Neural cell (in vitro differentiated cells): ENCODE measurements at regions not wholly inside any gene's neighbourhood (a gene's known extent, or its start where the extent isn't known, plus 50 kb on each side); places are given as distances from the start of the nearest gene placed in this dataset.

ENCODE experiments used
- H2AFZ ChIP-seq: fragments of 200-600, 300-800 bp; sonication (generic), shearing (Covaris generic); 2 replicates; pipeline ENCODE4 v1.6.0; 2014; ENCODE audit warnings: low read depth, mild to moderate bottlenecking, antibody characterized with exemption, low read length, moderate library complexity
- H3F3A ChIP-seq: fragments of 200-600 bp; shearing (Covaris generic); 2 replicates; pipeline ENCODE4 v1.6.1; 2016; ENCODE audit warnings: mild to moderate bottlenecking, moderate library complexity, mixed read lengths, antibody characterized with exemption, low read length; ENCODE audit not compliant: insufficient read depth, poor library complexity, severe bottlenecking
- H3K27ac ChIP-seq: fragments of 200-600, 300-800 bp; sonication (generic), shearing (Covaris generic); 2 replicates; pipeline ENCODE4 v1.5.1; 2014; ENCODE audit warnings: mild to moderate bottlenecking, low read length, moderate library complexity
- H3K27me3 ChIP-seq: fragments of 300-800, 200-600 bp; sonication (generic), shearing (Covaris generic); 2 replicates; pipeline ENCODE4 v1.6.0; 2014; ENCODE audit warnings: mild to moderate bottlenecking, low read depth, low read length, moderate library complexity; ENCODE audit not compliant: insufficient read depth
- H3K36me3 ChIP-seq: fragments of 300-800, 200-600 bp; sonication (generic), shearing (Covaris generic); 2 replicates; pipeline ENCODE4 v1.5.1; 2014; ENCODE audit warnings: mild to moderate bottlenecking, antibody characterized with exemption, low read length, moderate library complexity; ENCODE audit not compliant: insufficient read depth
- H3K4me2 ChIP-seq: fragments of 300-800, 200-600 bp; sonication (generic), shearing (Covaris generic); 2 replicates; pipeline ENCODE4 v1.6.0; 2014; ENCODE audit warnings: mild to moderate bottlenecking, low read length
- H3K4me3 ChIP-seq: fragments of 300-800, 200-600 bp; sonication (generic), shearing (Covaris generic); 2 replicates; pipeline ENCODE4 v1.5.1; 2014; ENCODE audit warnings: mild to moderate bottlenecking, low read length, moderate library complexity
- H3K79me2 ChIP-seq: fragments of 200-600 bp; shearing (Covaris generic); replicated peaks from 2 replicates; pipeline ENCODE4 v1.6.0; 2014; ENCODE audit warnings: mild to moderate bottlenecking, low read length, moderate library complexity; ENCODE audit not compliant: insufficient read depth
- H3K9ac ChIP-seq: fragments of 300-800, 200-600 bp; sonication (generic), shearing (Covaris generic); 2 replicates; pipeline ENCODE4 v1.6.1; 2016; ENCODE audit warnings: mild to moderate bottlenecking, low read length, mixed read lengths
- H3K9me2 ChIP-seq: fragments of 200-600 bp; shearing (Covaris generic); 2 replicates; pipeline ENCODE4 v1.6.1; 2016; ENCODE audit warnings: mild to moderate bottlenecking, low read length, mixed read lengths; ENCODE audit not compliant: insufficient read depth
- H3K9me3 ChIP-seq: fragments of 200-600, 300-800 bp; sonication (generic), shearing (Covaris generic); 2 replicates; pipeline ENCODE4 v1.6.1; 2016; ENCODE audit warnings: mild to moderate bottlenecking, mixed run types, low read length, moderate library complexity, mixed read lengths
- H4K20me1 ChIP-seq: fragments of 200-600 bp; shearing (Covaris generic); 2 replicates; pipeline ENCODE4 v1.6.1; 2016; ENCODE audit warnings: mild to moderate bottlenecking, mixed run types; ENCODE audit not compliant: insufficient read depth
- CTCF ChIP-seq: fragments of 450-650 bp; IDR thresholded peaks from 2 replicates; pipeline ENCODE4 v1.5.1; 2014; ENCODE audit warnings: antibody characterized with exemption, mild to moderate bottlenecking, moderate library complexity; ENCODE audit not compliant: poor library complexity, severe bottlenecking
- EP300 ChIP-seq: fragments of 450-650 bp; conservative IDR thresholded peaks from 2 replicates; pipeline ENCODE4 v1.6.1; 2014; ENCODE audit warnings: antibody characterized with exemption, mild to moderate bottlenecking, moderate library complexity; ENCODE audit not compliant: poor library complexity, severe bottlenecking
- EZH2 ChIP-seq: fragments of 200-600, 300-800 bp; shearing (Covaris generic), sonication (generic); IDR thresholded peaks from 2 replicates; pipeline ENCODE4 v1.6.1; 2014; ENCODE audit warnings: antibody characterized with exemption, low read length, borderline replicate concordance, mild to moderate bottlenecking; ENCODE audit not compliant: insufficient read depth, poor library complexity, severe bottlenecking
- MXI1 ChIP-seq: fragments of 450-650 bp; conservative IDR thresholded peaks from 2 replicates; pipeline ENCODE4 v1.6.1; 2014; ENCODE audit warnings: antibody characterized with exemption, mild to moderate bottlenecking; ENCODE audit not compliant: poor library complexity, severe bottlenecking
- POLR2AphosphoS5 ChIP-seq: IDR thresholded peaks from 2 replicates; pipeline ENCODE4 v1.6.1; 2012
- RAD21 ChIP-seq: fragments of 450-650 bp; conservative IDR thresholded peaks from 2 replicates; pipeline ENCODE4 v1.6.1; 2014; ENCODE audit warnings: antibody characterized with exemption, mild to moderate bottlenecking, moderate library complexity
- REST ChIP-seq: IDR thresholded peaks from 2 replicates; pipeline ENCODE4 v1.6.1; 2012; ENCODE audit warnings: borderline replicate concordance
- SMC3 ChIP-seq: fragments of 450-650 bp; conservative IDR thresholded peaks from 2 replicates; pipeline ENCODE4 v1.6.1; 2014; ENCODE audit warnings: antibody characterized with exemption, mild to moderate bottlenecking, moderate library complexity; ENCODE audit not compliant: poor library complexity
- TAF1 ChIP-seq: IDR thresholded peaks from 2 replicates; pipeline ENCODE4 v1.6.1; 2012; ENCODE audit warnings: low read depth

- H3K9me2 ChIP-seq, result no peaks in the 10 kb centered on the region
- no peak overlapping the region for H3K4me2 ChIP-seq
These were observed 66.1 kb upstream of the H2AZ1 start for GRCh38 chr4:100016191-100016590.

DNA sequence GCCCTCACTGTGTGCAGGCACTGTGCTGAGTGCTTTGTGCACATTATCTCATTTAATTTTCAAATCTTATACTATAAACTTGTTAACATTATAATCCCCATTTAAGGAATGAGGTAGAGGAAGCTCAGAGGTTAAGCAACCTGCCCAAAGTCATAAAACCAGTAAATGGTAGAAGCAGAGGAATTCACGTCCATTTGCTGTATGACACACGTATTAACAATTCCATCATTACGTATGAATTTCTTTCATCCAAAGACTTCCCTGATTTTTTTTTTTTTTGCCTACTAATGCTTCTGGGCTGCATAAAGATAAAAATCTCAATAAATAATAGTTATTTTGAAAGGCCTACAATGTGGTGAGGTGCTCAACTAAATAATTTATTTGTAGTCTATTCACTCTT is 64.5 kb upstream of the H2AZ1 start:
- Histone ChIP-seq H3K9me3 (no peaks in the 10 kb centered on the region), H2AFZ (no peak overlapping the region), H3K79me2 (no peaks in the 10 kb centered on the region), H3K27ac (no peak overlapping the region), H3K9ac (no peak overlapping the region), H3K27me3 (no peaks in the 10 kb centered on the region), H3K9me2 (no peaks in the 10 kb centered on the region), H3K36me3 (no peaks in the 10 kb centered on the region), H3K4me3 (no peak overlapping the region), H4K20me1 (no peaks in the 10 kb centered on the region), H3K4me2 (no peak overlapping the region), H3F3A (no peaks in the 10 kb centered on the region)
- no peak for TF ChIP-seq EP300
- no peak for TF ChIP-seq SMC3
- no peak for TF ChIP-seq MXI1
- no peak for TF ChIP-seq EZH2
- TF ChIP-seq REST, result no peak
- TF ChIP-seq CTCF, result no peak
- no peak for TF ChIP-seq POLR2AphosphoS5
- TF ChIP-seq RAD21, result no peak
- TF ChIP-seq TAF1, result no peak

More at GRCh38 chr4:100016191-100016590, 66.1 kb upstream of the H2AZ1 start:
- Histone ChIP-seq H3K36me3 (no peaks in the 10 kb centered on the region), H3K9me3 (no peaks in the 10 kb centered on the region), H4K20me1 (no peaks in the 10 kb centered on the region), H2AFZ (no peak overlapping the region), H3K4me3 (no peak overlapping the region), H3K27me3 (no peaks in the 10 kb centered on the region), H3K9ac (no peak overlapping the region), H3K79me2 (no peaks in the 10 kb centered on the region), H3F3A (no peaks in the 10 kb centered on the region), H3K27ac (no peak overlapping the region)
- TF ChIP-seq TAF1, result no peak

GRCh38 chr4:100009490-100009889 is 59.4 kb upstream of the H2AZ1 start:
- Histone ChIP-seq H4K20me1 (no peaks in the 10 kb centered on the region), H3K27me3 (no peaks in the 10 kb centered on the region), H3F3A (no peaks in the 10 kb centered on the region), H3K4me3 (no peak overlapping the region), H3K9me2 (no peaks in the 10 kb centered on the region), H3K27ac (no peak overlapping the region), H3K36me3 (no peaks in the 10 kb centered on the region), H3K9ac (no peak overlapping the region), H3K9me3 (no peaks in the 10 kb centered on the region), H3K4me2 (no peak overlapping the region), H3K79me2 (no peaks in the 10 kb centered on the region), H2AFZ (no peak overlapping the region)
- no peak for TF ChIP-seq RAD21
- TF ChIP-seq POLR2AphosphoS5, result no peak
- TF ChIP-seq TAF1, result no peak
- no peak for TF ChIP-seq REST
- no peak for TF ChIP-seq MXI1
- no peak for TF ChIP-seq CTCF
- no peak for TF ChIP-seq SMC3
- TF ChIP-seq EP300, result no peak
- TF ChIP-seq EZH2, result no peak
